HepG2 (cell line): ENCODE measurements at regions not wholly inside any gene's neighbourhood (a gene's known extent, or its start where the extent isn't known, plus 50 kb on each side); places are given as distances from the start of the nearest gene placed in this dataset.

ENCODE experiments used
- ATRX ChIP-seq: sonication (generic); formaldehyde crosslinking; IDR thresholded peaks from 2 replicates; pipeline ENCODE4 v1.4.0; 2020; ENCODE audit warnings: missing genetic modification reagents, borderline replicate concordance
- CERS6 ChIP-seq: sonication (generic); formaldehyde crosslinking; IDR thresholded peaks from 2 replicates; pipeline ENCODE4 v1.5.0; 2020; ENCODE audit warnings: missing genetic modification reagents
- EHMT2 ChIP-seq: fragments of 200-600 bp; sonication (generic); IDR thresholded peaks from 2 replicates; pipeline ENCODE4 v1.7.0; 2017; ENCODE audit warnings: antibody characterized with exemption, low read depth, low read length, borderline replicate concordance
- IKZF4 ChIP-seq: sonication (generic); formaldehyde crosslinking; IDR thresholded peaks from 2 replicates; pipeline ENCODE4 v1.5.1; 2020; ENCODE audit warnings: borderline replicate concordance, mild to moderate bottlenecking, low read depth, missing genetic modification reagents; ENCODE audit errors: not compliant biosample characterization
- RBFOX2 ChIP-seq: fragments of 200-400 bp; formaldehyde crosslinking; IDR thresholded peaks from 2 replicates; pipeline ENCODE4 v1.6.1; 2017; ENCODE audit warnings: low read depth, mild to moderate bottlenecking, low read length
- RNF2 ChIP-seq: fragments of 450-650 bp; conservative IDR thresholded peaks from 2 replicates; pipeline ENCODE4 v1.6.1; 2016; ENCODE audit warnings: low read depth
- SUZ12 ChIP-seq: fragments of 150-350 bp; IDR thresholded peaks from 2 replicates; pipeline ENCODE4 v1.6.1; 2014; ENCODE audit warnings: low read depth, low read length
- THRA ChIP-seq: sonication (generic); formaldehyde crosslinking; IDR thresholded peaks from 2 replicates; pipeline ENCODE4 v1.4.0; 2020; ENCODE audit warnings: missing genetic modification reagents, borderline replicate concordance
- WIZ ChIP-seq: sonication (generic); formaldehyde crosslinking; IDR thresholded peaks from 2 replicates; pipeline ENCODE4 v1.5.1; 2020; ENCODE audit warnings: mild to moderate bottlenecking, missing genetic modification reagents
- ZBTB42 ChIP-seq: sonication (generic); formaldehyde crosslinking; IDR thresholded peaks from 2 replicates; pipeline ENCODE4 v1.5.0; 2020; ENCODE audit warnings: mild to moderate bottlenecking, missing genetic modification reagents
- ZBTB46 ChIP-seq: sonication (generic); formaldehyde crosslinking; IDR thresholded peaks from 2 replicates; pipeline ENCODE4 v1.4.0; 2020; ENCODE audit warnings: mild to moderate bottlenecking, missing genetic modification reagents, borderline replicate concordance
- ZEB1 ChIP-seq: IDR thresholded peaks from 2 replicates; pipeline ENCODE4 v1.6.1; 2012; ENCODE audit warnings: mild to moderate bottlenecking, low read depth, inconsistent platforms; ENCODE audit not compliant: insufficient replicate concordance
- TF ChIP-seq, protein P1 (sequence below): sonication (generic); formaldehyde crosslinking; IDR thresholded peaks from 2 replicates; pipeline ENCODE4 v1.8.1; 2022; ENCODE audit warnings: low read depth, mild to moderate bottlenecking, missing genetic modification reagents
- TF ChIP-seq, protein P2 (sequence below): sonication (generic); formaldehyde crosslinking; IDR thresholded peaks from 2 replicates; pipeline ENCODE4 v1.9.0; 2022; ENCODE audit warnings: missing genetic modification reagents, mild to moderate bottlenecking, borderline replicate concordance
- TF ChIP-seq, protein P3 (sequence below): IDR thresholded peaks from 2 replicates; pipeline ENCODE4 v1.6.1; 2012; ENCODE audit warnings: low read length, improper control_type of control experiment

- 0 out of 2 replicates have a peak, but pooled peaks have one; percentile 32 for TF ChIP-seq CERS6 (CRISPR knock-in tag)
- TF ChIP-seq, protein P1, sequence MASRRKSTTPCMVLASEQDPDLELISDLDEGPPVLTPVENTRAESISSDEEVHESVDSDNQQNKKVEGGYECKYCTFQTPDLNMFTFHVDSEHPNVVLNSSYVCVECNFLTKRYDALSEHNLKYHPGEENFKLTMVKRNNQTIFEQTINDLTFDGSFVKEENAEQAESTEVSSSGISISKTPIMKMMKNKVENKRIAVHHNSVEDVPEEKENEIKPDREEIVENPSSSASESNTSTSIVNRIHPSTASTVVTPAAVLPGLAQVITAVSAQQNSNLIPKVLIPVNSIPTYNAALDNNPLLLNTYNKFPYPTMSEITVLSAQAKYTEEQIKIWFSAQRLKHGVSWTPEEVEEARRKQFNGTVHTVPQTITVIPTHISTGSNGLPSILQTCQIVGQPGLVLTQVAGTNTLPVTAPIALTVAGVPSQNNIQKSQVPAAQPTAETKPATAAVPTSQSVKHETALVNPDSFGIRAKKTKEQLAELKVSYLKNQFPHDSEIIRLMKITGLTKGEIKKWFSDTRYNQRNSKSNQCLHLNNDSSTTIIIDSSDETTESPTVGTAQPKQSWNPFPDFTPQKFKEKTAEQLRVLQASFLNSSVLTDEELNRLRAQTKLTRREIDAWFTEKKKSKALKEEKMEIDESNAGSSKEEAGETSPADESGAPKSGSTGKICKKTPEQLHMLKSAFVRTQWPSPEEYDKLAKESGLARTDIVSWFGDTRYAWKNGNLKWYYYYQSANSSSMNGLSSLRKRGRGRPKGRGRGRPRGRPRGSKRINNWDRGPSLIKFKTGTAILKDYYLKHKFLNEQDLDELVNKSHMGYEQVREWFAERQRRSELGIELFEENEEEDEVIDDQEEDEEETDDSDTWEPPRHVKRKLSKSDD (CRISPR knock-in tag), result peak; percentile 69; the same call in 1 of the 2 replicates
- TF ChIP-seq EHMT2, result no peak
- no peak for TF ChIP-seq THRA
- peak; percentile 99 for TF ChIP-seq RBFOX2
- no peak for TF ChIP-seq IKZF4 (CRISPR knock-in tag)
- TF ChIP-seq RNF2, result no peak
- no peak for TF ChIP-seq WIZ (CRISPR knock-in tag)
- TF ChIP-seq ZBTB42 (CRISPR knock-in tag), result peak; percentile 95
- no peak for TF ChIP-seq ZEB1
- no peak for TF ChIP-seq ATRX (CRISPR knock-in tag)
- TF ChIP-seq SUZ12, result no peak
- TF ChIP-seq, protein P2, sequence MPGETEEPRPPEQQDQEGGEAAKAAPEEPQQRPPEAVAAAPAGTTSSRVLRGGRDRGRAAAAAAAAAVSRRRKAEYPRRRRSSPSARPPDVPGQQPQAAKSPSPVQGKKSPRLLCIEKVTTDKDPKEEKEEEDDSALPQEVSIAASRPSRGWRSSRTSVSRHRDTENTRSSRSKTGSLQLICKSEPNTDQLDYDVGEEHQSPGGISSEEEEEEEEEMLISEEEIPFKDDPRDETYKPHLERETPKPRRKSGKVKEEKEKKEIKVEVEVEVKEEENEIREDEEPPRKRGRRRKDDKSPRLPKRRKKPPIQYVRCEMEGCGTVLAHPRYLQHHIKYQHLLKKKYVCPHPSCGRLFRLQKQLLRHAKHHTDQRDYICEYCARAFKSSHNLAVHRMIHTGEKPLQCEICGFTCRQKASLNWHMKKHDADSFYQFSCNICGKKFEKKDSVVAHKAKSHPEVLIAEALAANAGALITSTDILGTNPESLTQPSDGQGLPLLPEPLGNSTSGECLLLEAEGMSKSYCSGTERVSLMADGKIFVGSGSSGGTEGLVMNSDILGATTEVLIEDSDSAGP, result peak; percentile 88; the same call in 1 of the 2 replicates
- TF ChIP-seq, protein P3, sequence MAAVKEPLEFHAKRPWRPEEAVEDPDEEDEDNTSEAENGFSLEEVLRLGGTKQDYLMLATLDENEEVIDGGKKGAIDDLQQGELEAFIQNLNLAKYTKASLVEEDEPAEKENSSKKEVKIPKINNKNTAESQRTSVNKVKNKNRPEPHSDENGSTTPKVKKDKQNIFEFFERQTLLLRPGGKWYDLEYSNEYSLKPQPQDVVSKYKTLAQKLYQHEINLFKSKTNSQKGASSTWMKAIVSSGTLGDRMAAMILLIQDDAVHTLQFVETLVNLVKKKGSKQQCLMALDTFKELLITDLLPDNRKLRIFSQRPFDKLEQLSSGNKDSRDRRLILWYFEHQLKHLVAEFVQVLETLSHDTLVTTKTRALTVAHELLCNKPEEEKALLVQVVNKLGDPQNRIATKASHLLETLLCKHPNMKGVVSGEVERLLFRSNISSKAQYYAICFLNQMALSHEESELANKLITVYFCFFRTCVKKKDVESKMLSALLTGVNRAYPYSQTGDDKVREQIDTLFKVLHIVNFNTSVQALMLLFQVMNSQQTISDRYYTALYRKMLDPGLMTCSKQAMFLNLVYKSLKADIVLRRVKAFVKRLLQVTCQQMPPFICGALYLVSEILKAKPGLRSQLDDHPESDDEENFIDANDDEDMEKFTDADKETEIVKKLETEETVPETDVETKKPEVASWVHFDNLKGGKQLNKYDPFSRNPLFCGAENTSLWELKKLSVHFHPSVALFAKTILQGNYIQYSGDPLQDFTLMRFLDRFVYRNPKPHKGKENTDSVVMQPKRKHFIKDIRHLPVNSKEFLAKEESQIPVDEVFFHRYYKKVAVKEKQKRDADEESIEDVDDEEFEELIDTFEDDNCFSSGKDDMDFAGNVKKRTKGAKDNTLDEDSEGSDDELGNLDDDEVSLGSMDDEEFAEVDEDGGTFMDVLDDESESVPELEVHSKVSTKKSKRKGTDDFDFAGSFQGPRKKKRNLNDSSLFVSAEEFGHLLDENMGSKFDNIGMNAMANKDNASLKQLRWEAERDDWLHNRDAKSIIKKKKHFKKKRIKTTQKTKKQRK, result no peak
- TF ChIP-seq ZBTB46 (CRISPR knock-in tag), result no peak
Measured at GRCh38 chr3:48088749-48089466, 72.7 kb upstream of the MAP4 start (continued).
